HEK293 (cell line): ENCODE measurements at regions not wholly inside any gene's neighbourhood (a gene's known extent, or its start where the extent isn't known, plus 50 kb on each side); places are given as distances from the start of the nearest gene placed in this dataset.

ENCODE experiments used
- CTCF ChIA-PET: fragments of 350-600 bp; formaldehyde crosslinking; extraction: SDS; loops from one replicate; lab custom pipeline; 2021; ENCODE audit warnings: antibody characterized with exemption; lab: Yijun Ruan, JAX
- POLR2A ChIA-PET: fragments of 300-600 bp; formaldehyde crosslinking; extraction: SDS; loops from one replicate; lab custom pipeline; 2020; ENCODE audit warnings: antibody characterized with exemption, inconsistent platforms; lab: Yijun Ruan, JAX
- H3K27ac ChIP-seq: fragments of 200-500 bp; sonication (Bioruptor generic); 2 replicates; pipeline ENCODE4 v1.5.1; 2014; ENCODE audit warnings: low read depth, low read length, control low read depth, inconsistent platforms; ENCODE audit errors: extremely low read depth
- H3K36me3 ChIP-seq, 2 experiments: fragments of 200-500 bp in 1 of 2; sonication (Bioruptor generic) in 1 of 2; 1 replicate in 1 of 2; 2 replicates in 1 of 2; pipeline ENCODE4 v1.5.1; 2014 to 2017; ENCODE audit warnings: inconsistent platforms in 2 of 2, low read length in 2 of 2; ENCODE audit not compliant: control insufficient read depth in 2 of 2, insufficient read depth in 1 of 2
- H3K4me1 ChIP-seq: fragments of 200-500 bp; sonication (Bioruptor generic); 2 replicates; pipeline ENCODE4 v1.5.1; 2014; ENCODE audit warnings: mild to moderate bottlenecking, low read length, inconsistent platforms; ENCODE audit not compliant: control insufficient read depth, insufficient read depth
- H3K4me3 ChIP-seq: 2 replicates; pipeline ENCODE4 v1.5.1; 2011; ENCODE audit warnings: low read depth, mild to moderate bottlenecking, control low read depth, low read length, moderate library complexity
- H3K9me3 ChIP-seq: fragments of 200-500 bp; sonication (Bioruptor generic); 2 replicates; pipeline ENCODE4 v1.5.1; 2014; ENCODE audit warnings: low read depth, low read length, inconsistent platforms; ENCODE audit not compliant: control insufficient read depth, insufficient read depth
- AEBP2 ChIP-seq: fragments of 450-650 bp; formaldehyde crosslinking; IDR thresholded peaks from 2 replicates; pipeline ENCODE4 v1.5.1; 2016; ENCODE audit warnings: missing biosample characterization, missing genetic modification characterization, borderline replicate concordance
- BCL6B ChIP-seq: fragments of 450-650 bp; formaldehyde crosslinking; IDR thresholded peaks from 2 replicates; pipeline ENCODE4 v1.5.1; 2017; ENCODE audit warnings: missing biosample characterization, missing genetic modification characterization
- GLIS1 ChIP-seq: fragments of 450-650 bp; formaldehyde crosslinking; IDR thresholded peaks from 2 replicates; pipeline ENCODE4 v1.5.1; 2016; ENCODE audit warnings: missing biosample characterization, missing genetic modification characterization
- INSM2 ChIP-seq: fragments of 450-650 bp; formaldehyde crosslinking; IDR thresholded peaks from 2 replicates; pipeline ENCODE4 v1.5.1; 2016; ENCODE audit warnings: missing biosample characterization, missing genetic modification characterization
- KLF8 ChIP-seq: fragments of 450-650 bp; formaldehyde crosslinking; IDR thresholded peaks from 2 replicates; pipeline ENCODE4 v1.5.1; 2016; ENCODE audit warnings: missing biosample characterization, missing genetic modification characterization
- KLF9 ChIP-seq: fragments of 450-650 bp; formaldehyde crosslinking; IDR thresholded peaks from 2 replicates; pipeline ENCODE4 v1.5.1; 2016; ENCODE audit warnings: missing biosample characterization, missing genetic modification characterization, low read depth
- MZF1 ChIP-seq: fragments of 450-650 bp; formaldehyde crosslinking; IDR thresholded peaks from 2 replicates; pipeline ENCODE4 v1.5.1; 2017; ENCODE audit warnings: missing biosample characterization, missing genetic modification characterization, borderline replicate concordance
- ZBTB17 ChIP-seq: fragments of 450-650 bp; formaldehyde crosslinking; IDR thresholded peaks from 2 replicates; pipeline ENCODE4 v1.5.1; 2016; ENCODE audit warnings: missing biosample characterization, missing genetic modification characterization
- ZBTB20 ChIP-seq: fragments of 450-650 bp; formaldehyde crosslinking; IDR thresholded peaks from 2 replicates; pipeline ENCODE4 v1.5.1; 2016; ENCODE audit warnings: missing biosample characterization, missing genetic modification characterization
- ZFHX2 ChIP-seq: fragments of 450-650 bp; formaldehyde crosslinking; conservative IDR thresholded peaks from 2 replicates; pipeline ENCODE4 v1.5.1; 2016; ENCODE audit warnings: missing biosample characterization, missing genetic modification characterization
- ZFP41 ChIP-seq: fragments of 450-650 bp; formaldehyde crosslinking; IDR thresholded peaks from 2 replicates; pipeline ENCODE4 v1.5.1; 2016; ENCODE audit warnings: missing biosample characterization, missing genetic modification characterization, borderline replicate concordance
- ZFP69B ChIP-seq: fragments of 450-650 bp; formaldehyde crosslinking; IDR thresholded peaks from 2 replicates; pipeline ENCODE4 v1.5.1; 2016; ENCODE audit warnings: missing biosample characterization, missing genetic modification characterization
- ZNF426 ChIP-seq: fragments of 450-650 bp; formaldehyde crosslinking; IDR thresholded peaks from 2 replicates; pipeline ENCODE4 v1.5.1; 2017; ENCODE audit warnings: missing biosample characterization, missing genetic modification characterization, mild to moderate bottlenecking, inconsistent platforms, moderate library complexity
- ZNF501 ChIP-seq: fragments of 450-650 bp; formaldehyde crosslinking; IDR thresholded peaks from 2 replicates; pipeline ENCODE4 v1.5.1; 2016; ENCODE audit warnings: missing biosample characterization, missing genetic modification characterization
- ZNF529 ChIP-seq: fragments of 450-650 bp; formaldehyde crosslinking; IDR thresholded peaks from 2 replicates; pipeline ENCODE4 v1.5.1; 2017; ENCODE audit warnings: missing genetic modification characterization, missing biosample characterization; ENCODE audit not compliant: insufficient replicate concordance
- ZNF560 ChIP-seq: fragments of 450-650 bp; formaldehyde crosslinking; IDR thresholded peaks from 2 replicates; pipeline ENCODE4 v1.5.1; 2017; ENCODE audit warnings: missing biosample characterization, missing genetic modification characterization, borderline replicate concordance
- ZNF580 ChIP-seq: fragments of 450-650 bp; formaldehyde crosslinking; IDR thresholded peaks from 2 replicates; pipeline ENCODE4 v1.5.1; 2016; ENCODE audit warnings: missing biosample characterization, missing genetic modification characterization
- ZNF600 ChIP-seq: fragments of 450-650 bp; formaldehyde crosslinking; IDR thresholded peaks from 2 replicates; pipeline ENCODE4 v1.5.1; 2016; ENCODE audit warnings: missing biosample characterization, missing genetic modification characterization
- ZNF621 ChIP-seq: fragments of 450-650 bp; formaldehyde crosslinking; IDR thresholded peaks from 2 replicates; pipeline ENCODE4 v1.5.1; 2017; ENCODE audit warnings: missing biosample characterization, missing genetic modification characterization

GRCh38 chr2:120916446-120916845 lies 180.8 kb downstream of the GLI2 start:
- POLR2A ChIA-PET, result no interaction called here
- CTCF ChIA-PET, result no interaction called here
- no peak overlapping the region for H3K4me3 ChIP-seq
- no peaks in the 10 kb centered on the region for H3K9me3 ChIP-seq
- no peaks in the 10 kb centered on the region for H3K4me1 ChIP-seq
- no peak for TF ChIP-seq ZNF600 (tag by site-specific recombination)
- TF ChIP-seq MZF1 (tag by site-specific recombination), result no peak
- no peak for TF ChIP-seq ZNF580 (tag by site-specific recombination)
- TF ChIP-seq KLF8 (tag by site-specific recombination), result no peak
- no peak for TF ChIP-seq ZBTB17 (tag by site-specific recombination)
- no peak for TF ChIP-seq ZFP41 (tag by site-specific recombination)
- TF ChIP-seq ZNF621 (tag by site-specific recombination), result no peak
- no peak for TF ChIP-seq KLF9
- no peak for TF ChIP-seq ZNF560 (tag by site-specific recombination)
- no peak for TF ChIP-seq BCL6B (tag by site-specific recombination)
- TF ChIP-seq ZNF426, result no peak
- H3K36me3 ChIP-seq, result no peaks in the 10 kb centered on the region
- H3K27ac ChIP-seq, result no peak overlapping the region

- Histone ChIP-seq H3K36me3 (peaks cover under 1 to 1% of the 10 kb centered on the region in 2 experiments; a peak in 2 of 3 replicates), H3K4me1 (no peaks in the 10 kb centered on the region), H3K4me3 (no peak overlapping the region), H3K27ac (no peak overlapping the region), H3K9me3 (no peaks in the 10 kb centered on the region)
- ChIA-PET POLR2A (no interaction called here), CTCF (no interaction called here)
- TF ChIP-seq ZFHX2 (tag by site-specific recombination) (no peak), AEBP2 (no peak), MZF1 (tag by site-specific recombination) (no peak), ZFP69B (tag by site-specific recombination) (no peak), ZNF529 (no peak), ZBTB17 (tag by site-specific recombination) (no peak), GLIS1 (no peak), ZBTB20 (tag by site-specific recombination) (no peak), KLF9 (no peak), ZNF501 (no peak)
These were observed 182.2 kb downstream of the GLI2 start for GRCh38 chr2:120917886-120918285.

- CTCF ChIA-PET, result no interaction called here
- no peaks in the 10 kb centered on the region for H3K9me3 ChIP-seq
- H3K36me3 ChIP-seq, result peaks cover 7 to 9% of the 10 kb centered on the region in 2 experiments; a peak in 2 of 3 replicates
- H3K27ac ChIP-seq, result no peak overlapping the region
- POLR2A ChIA-PET, result no interaction called here
- no peak overlapping the region for H3K4me3 ChIP-seq
- H3K4me1 ChIP-seq, result no peaks in the 10 kb centered on the region
- no peak for TF ChIP-seq INSM2 (tag by site-specific recombination)
- TF ChIP-seq, all 188 proteins: peak for 0
These were observed 183.5 kb downstream of the GLI2 start for GRCh38 chr2:120919216-120919615.
